ENCODE measurements at regions not wholly inside any gene's neighbourhood (a gene's known extent, or its start where the extent isn't known, plus 50 kb on each side); places are given as distances from the start of the nearest gene placed in this dataset.

DNA sequence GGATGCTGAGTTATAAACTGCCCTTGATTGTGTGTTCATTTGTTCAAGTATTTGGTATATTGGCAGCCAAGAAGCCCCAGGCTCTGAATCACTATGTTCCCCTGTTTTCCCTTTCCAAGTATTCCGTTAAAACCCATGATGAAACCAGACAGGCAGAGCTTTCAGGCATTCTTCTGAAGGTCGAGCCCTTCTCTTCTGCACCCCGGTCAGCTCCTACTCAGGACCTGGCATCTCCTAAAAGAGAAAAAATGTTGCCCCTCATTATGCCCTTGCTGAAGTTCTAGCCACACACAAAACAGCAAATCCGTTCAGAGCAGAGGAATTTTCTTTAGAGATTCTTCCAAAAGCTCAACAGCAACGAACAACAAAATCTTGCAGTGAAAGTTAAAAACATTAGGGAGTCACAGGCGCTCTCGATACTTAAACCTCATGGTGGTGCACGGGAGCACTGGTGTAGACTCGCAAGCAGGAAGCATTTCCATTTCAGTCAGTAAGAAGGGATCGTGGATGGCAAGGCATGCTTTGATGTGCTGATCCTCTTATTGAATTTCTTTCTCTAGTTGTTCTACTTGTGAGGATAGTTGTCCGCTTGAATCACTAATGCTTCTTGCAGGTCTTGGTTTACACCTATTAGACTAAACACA, 264.9 kb downstream of the SKIDA1 start:
- no peak for DNase-seq (ENCODE audit: low spot score)

DNA sequence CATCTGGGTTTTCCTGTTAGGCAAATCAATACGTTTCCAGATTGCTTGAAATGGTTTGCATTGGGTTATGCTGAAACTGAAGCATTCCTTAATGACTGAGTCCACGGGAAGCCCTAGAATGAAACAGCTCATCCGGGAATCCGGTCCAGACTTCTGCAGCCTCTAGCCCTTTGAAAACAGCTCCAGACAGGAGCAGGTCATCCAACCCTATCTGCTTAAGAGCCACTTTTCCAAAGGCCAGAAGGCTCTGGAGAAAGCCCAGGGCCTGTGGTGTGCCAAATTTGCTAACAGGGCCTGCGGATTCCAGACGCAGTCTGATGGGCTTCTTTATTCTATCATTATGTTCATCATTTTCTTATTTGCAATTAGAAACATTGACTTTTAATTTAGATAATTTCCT, 265.4 kb downstream of the SKIDA1 start:
- no peak for DNase-seq (ENCODE audit: low spot score)

DNA sequence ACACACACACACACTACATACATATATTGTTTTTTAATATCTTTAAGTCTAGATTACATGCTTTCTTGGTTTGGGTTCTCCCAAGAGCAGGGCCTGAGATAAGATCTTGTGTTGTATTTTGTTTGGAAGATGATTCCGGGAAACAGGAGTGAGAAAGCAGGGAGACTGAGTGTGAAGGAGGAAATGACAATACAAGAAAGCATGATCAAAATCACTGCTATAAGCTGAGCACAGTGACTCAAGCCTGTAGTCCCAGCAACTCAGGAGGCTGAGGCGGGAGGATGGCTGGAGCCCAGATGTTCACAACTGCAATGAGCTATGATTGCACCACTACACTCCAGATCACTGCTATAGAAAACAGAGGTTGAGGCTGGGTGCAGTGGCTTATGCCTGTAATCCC, 267.6 kb downstream of the SKIDA1 start:
- no peak for DNase-seq (ENCODE audit: low spot score)

DNA sequence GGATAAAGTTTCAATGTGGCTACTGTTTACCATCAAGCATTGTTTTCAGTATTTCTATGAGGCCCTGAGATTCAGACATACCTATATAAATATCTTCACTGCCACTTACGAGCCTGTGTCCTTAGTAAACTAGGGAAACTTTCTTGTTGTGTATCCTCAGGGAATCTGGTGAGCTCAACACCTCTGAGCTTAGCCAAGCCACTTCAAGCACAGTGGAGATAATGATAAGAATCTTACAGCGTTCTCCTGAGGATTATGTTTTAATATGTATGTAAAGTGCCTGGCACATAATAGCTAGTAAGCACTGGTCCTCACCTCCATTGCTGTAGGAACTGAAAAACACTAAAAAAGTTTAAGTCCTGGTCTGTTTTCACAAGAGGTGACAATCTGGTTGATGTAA, 268.3 kb downstream of the SKIDA1 start:
- DNase-seq (ENCODE audit: low spot score): no peak

DNA sequence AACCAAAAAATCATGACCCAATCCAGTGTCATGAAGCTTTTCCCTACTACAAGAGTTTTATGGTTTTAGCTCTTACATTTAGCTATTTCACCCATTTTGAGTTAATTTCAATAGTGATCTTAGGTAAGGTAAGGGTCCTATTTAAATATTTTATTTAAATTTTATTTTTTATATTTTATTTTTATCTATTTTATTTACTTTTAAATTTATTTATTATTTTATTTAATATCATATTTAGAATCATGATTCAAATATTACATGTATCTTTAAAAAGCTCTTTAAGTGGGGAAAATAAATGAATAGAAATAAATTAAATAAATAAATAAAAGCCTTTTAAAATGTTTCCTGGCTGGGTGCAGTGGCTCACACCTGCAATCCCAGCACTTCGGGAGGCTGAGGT, 276.0 kb downstream of the SKIDA1 start:
- no peak for DNase-seq (ENCODE audit: low spot score)

DNA sequence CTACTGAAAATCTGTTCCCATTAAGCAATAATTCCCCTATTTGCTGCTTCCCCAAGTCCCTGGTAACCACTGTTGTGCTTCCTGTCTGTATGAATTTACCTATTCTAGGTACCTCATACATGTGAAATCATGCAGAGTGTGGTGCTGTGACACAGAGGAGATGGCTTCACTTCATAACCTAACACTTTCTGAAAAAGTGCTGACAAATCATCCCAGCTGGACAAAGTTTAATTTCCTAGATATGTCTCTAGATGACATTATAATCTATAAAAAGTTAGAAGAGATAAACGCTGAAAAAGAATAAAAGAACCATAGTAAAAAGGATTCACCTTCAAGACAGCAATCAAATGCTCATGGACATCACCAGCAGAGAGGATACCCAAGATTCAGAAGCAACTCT, 277.9 kb downstream of the SKIDA1 start:
- DNase-seq (ENCODE audit: low spot score): no peak

DNA sequence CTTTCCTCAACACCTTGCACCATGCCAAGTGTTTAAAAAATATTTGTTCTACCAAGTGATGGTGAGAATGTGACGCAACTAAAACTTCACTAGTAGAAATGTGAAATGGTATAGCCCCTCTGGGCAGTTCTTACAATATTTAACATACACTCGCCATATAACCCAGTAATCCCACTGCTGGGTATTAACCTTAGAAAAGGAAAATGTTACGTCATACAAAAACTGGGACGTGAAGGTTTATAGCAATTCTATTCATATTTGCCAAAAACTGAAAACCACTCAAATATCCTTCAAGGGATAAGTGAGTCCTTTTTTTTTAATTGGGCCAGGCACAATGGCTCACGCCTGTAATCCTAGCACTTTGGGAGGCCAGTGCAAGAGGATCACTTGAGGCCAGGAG, 279.3 kb downstream of the SKIDA1 start:
- DNase-seq (ENCODE audit: low spot score): no peak

DNA sequence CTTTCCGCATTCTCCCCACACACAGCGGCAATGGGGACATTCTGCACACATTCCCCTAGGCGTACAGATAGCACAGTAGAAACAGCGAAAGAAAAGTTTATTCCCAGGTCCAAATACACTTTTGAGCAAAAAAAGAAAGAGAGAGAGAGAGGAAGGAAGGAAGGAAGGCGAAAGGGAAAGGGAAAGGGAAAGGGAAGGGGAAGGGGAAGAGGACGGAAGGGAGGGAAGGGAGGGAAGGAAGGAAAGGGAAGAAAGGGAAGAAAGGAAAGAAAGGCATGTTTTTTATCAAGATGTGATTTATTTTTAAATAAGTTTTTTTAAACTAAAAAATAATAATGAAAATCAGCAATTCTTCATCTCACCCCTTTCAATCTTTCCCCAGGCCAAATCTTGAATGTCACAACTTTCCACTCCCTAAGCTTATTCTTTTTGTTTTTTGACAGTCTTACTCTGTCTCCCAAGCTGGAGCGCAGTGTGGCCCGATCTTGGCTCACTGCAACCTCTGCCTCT, 281.7 kb downstream of the SKIDA1 start:
- no peak for DNase-seq (ENCODE audit: low spot score)

DNA sequence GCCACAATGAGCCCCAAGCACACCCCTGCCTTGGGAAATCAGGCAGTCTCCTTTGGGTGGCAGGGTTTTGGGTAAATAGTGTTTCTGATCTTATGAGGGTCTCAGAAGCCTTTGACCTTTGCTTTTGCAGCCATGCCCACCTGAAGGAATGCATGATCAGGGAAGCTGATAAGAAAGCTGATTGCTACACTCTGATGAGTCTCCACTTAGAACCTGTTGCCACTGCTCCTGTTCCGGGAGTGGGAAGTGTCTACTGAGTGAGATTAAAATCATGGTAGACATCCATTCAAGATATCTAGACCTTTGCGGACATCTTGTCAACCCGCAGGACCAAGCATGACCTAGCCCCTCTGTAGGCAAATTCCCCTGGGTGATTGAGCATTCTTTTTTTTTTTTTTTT, 282.6 kb downstream of the SKIDA1 start:
- no peak for DNase-seq (ENCODE audit: low spot score)

DNA sequence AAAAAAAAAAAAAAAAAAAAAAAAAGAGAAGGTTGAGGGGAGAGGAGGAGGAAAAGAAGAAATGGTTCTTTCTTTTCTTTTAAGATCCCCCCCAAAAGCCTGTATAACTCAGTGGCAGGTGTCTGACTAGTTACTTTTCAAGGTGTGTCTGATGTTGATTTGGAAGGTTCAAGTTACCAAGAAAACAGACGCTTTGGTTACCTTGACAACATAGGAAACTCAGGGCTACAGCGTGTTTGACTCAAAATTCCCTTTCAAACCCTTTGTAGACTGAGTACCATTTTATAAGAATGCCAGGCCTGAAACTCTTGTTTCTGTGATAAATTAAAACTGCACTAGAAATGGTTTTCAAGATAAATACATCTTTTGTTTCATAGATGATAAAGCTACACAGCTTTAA, 286.8 kb downstream of the SKIDA1 start:
- DNase-seq (ENCODE audit: low spot score): no peak

DNA sequence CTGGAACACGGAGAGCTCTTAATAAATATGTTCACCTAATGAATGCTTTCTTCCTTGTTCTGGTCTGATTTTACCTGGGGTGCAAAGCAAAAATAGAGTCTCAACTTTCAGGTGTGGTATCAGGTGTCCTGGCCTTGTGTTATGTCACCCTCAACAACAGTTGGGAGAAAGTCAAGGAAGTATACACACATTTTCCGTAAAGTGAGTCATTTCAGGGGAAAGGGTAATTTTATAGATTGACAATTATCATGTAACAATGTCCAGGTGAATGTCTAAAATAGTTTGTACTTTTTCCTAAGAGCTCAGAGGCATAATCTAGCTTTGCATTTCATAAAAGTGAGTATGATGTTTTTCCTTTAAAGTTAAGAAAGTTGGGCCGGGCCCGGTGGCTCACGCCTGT, 287.4 kb downstream of the SKIDA1 start:
- no peak for DNase-seq (ENCODE audit: low spot score)

DNA sequence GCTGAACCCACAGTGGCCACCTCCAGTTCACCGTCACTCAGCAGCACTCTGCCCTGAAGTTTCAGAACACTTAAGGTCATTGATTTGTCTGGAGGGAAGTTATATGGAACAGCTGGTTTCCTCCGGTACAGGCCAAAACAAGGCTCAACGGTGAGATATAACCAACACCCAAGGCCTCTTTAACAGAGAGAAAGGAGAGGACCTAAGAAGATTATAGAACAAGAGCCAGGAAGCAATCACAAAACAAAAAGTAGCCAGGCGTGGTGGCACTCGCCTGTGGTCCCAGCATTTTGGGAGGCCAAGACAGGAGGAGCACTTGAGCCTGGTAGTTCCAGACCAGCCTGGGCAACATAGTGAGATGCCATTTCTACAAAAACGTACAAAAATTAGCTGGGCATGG, 290.7 kb downstream of the SKIDA1 start:
- DNase-seq (ENCODE audit: low spot score): no peak

DNA sequence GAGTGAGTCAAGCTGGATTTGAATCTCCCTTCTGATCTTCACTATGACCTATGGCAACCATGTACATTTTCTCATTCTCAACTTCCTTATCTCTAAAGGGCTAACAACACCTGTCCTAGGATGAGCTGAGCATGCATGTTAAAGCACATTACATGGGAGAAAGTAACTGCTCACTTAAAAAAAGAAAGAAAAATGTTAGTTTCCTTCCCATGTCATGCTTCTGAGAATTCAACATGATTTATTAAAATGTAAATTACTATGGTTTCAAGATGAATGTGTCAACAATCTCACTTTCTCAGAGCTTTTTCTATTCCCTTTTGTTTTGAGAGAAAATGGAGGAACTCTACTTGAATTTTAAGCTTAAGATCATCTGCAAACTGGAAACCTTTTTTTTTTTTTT, 295.3 kb downstream of the SKIDA1 start:
- DNase-seq (ENCODE audit: low spot score): no peak

DNA sequence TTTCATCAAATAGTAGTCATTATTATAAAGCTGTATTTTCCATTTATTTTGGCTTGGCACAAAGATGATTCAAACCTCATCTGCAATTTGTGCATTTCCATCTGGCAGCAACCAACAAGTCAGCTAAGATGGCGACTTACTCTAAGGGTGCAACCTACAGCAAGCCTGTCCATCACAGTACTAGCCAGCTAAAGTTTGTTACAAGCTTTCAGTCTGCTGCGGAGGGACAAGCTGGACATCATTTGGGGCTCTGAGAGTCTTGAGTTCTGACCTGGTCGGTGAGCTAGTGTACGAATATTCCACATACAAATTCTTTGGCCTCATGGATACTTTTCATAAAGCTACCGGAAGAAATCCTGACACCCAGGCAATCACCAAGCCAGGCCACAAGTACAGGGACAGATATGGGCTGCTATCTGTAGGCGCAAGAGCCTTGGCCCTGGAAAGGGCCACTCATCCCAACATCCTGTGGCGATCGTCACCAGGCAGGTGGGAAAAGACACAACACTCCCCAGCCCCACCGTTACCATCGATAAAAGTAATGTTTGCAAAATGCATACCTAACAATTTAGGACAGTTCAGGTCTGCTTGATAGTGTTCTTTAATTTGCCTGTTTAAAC, 307.6 kb downstream of the SKIDA1 start:
- no peak for DNase-seq (ENCODE audit: low spot score)

DNA sequence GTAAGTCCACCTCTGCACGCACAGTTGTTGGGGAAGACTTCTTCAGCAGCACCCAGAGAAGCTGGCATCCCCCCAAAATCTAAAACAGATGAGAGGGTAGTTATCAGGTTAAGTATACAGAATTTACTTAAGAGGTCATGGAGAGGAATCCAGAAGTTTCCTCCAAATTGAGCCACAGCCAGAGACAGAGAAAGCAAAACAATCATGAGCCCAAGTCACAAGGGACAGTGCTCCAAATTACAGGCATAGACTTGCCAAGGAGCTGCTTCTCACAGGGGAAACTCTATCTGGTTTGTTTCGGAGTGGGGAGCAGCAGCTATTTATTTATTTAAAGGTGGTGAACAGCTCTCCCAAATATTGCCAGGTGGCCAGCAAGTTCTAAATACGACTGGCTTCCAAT, 308.4 kb downstream of the SKIDA1 start:
- no peak for DNase-seq (ENCODE audit: low spot score)

DNA sequence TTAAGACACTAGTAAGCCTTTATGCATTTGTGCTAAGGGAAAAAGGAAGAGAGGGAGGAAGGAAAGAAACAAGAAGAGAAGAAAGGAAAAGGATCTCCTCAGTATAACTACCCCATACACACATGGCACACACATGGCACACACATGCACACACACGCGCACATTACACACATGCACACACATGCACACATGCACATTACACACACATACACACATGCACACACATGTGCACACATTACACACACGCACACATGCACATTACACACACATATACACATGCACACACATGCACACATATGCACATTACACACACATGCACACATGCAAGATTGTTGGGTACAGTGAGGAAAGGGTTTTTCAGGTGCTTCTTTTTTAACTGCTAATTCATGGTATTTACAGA, 311.2 kb downstream of the SKIDA1 start:
- no peak for DNase-seq (ENCODE audit: low spot score)

DNA sequence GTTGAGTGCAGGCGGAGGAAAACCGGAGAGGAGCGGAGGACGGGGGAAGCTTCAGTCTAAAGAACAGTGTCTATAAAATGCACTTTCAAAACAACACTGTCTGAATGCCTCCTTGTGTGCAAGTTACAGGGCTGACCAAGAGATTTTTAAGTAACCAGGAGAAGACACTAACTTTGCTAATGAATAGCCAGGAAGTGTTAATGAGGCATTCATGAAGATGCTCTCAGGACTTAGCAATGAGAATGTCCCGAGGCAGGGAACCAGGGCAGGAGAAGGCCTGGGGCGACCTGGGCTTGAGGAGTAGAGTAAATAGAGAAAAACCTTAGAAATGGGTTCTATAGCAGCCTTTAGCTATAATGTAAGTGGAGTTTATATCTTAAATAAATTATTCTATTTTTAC, 312.1 kb downstream of the SKIDA1 start:
- DNase-seq (ENCODE audit: low spot score): no peak

DNA sequence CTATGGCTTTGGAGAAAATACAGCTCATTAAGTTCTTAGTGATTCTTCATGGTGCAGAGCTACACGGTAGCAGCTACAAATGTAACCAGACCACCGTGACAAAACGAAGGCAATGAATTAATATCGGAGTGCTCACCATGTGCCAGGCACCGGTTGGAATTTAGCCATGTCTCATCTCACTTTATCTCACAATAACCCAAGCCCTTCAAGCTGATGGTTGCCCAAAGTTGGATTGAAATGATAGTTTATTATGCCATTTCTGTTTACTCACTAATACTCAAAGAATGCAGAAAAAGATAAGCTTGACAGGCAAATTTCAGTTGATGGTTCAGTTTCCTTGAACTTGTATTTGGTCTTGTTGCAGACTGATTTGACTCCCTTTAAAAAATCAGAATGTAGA, 312.6 kb downstream of the SKIDA1 start:
- DNase-seq (ENCODE audit: low spot score): no peak

DNA sequence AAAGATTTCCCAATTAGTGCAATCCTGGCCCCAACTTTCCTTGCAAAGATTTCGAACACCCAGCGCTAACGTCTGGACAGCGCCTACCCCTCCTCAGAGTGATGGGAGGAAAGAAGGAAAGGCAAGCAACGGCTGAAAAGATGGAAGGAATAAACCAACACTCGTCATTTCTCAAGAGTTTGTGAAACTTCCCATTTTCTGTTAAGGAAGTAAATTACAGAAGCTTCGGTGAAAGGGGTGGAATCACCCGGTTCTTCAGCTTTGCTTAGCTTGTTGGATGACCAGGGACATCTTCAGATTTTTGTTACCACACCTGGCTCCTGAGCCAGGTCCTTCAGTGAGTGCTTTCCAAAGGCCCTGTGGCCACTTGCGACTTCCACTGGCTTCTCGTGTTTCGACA, 313.1 kb downstream of the SKIDA1 start:
- no peak for DNase-seq (ENCODE audit: low spot score)

DNA sequence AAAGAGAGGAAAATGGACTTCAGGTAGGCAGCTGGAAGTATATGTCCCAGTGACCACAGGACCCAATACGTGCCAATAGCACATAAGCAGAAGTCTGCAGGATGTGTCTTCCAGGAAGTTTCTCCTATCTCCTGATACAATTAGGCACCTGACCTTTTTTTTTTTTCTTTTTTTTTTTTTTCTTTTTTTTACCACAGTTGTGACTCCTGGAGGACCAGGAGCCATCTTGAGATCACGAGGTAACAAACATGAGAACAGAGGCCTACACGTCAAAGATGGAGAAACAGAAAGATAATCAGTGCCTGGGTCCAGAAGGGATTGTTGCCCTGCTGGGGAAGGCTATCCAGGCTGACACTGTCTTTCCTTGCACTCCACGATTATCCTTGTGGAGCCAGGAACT, 312.4 kb upstream of the NEBL start:
- DNase-seq (ENCODE audit: low spot score): no peak

DNA sequence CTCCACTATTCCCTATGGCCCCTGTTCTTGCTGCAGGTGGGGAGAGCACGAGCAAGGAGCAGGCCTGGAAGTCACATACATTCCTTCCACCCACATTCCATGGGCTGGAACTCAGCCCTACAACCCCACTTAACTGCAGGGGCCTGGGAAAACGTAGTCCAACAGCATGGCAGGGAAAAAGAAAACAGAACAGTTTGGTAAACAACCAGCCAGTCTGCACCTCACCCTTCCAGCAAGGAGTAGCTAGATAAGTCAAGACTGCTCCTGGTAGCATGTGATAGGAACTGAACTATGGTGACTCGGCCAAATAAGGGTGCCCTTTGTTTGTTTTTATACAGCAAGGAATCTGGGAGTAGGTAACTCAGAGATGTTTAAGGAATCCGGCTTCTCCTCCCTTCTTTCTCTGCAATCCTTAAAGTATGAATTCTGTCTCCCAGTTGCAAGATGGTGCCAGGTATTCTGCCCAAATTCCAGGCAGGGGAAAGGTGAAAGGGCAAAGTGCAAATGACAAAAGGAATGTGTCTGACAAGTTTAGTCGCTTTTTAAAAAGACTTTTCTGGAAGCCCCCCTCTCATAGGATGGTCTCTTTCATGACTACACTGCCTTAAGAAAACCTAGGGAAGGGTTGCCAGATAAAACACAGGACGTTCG, 311.7 kb upstream of the NEBL start:
- DNase-seq (ENCODE audit: low spot score): no peak

DNA sequence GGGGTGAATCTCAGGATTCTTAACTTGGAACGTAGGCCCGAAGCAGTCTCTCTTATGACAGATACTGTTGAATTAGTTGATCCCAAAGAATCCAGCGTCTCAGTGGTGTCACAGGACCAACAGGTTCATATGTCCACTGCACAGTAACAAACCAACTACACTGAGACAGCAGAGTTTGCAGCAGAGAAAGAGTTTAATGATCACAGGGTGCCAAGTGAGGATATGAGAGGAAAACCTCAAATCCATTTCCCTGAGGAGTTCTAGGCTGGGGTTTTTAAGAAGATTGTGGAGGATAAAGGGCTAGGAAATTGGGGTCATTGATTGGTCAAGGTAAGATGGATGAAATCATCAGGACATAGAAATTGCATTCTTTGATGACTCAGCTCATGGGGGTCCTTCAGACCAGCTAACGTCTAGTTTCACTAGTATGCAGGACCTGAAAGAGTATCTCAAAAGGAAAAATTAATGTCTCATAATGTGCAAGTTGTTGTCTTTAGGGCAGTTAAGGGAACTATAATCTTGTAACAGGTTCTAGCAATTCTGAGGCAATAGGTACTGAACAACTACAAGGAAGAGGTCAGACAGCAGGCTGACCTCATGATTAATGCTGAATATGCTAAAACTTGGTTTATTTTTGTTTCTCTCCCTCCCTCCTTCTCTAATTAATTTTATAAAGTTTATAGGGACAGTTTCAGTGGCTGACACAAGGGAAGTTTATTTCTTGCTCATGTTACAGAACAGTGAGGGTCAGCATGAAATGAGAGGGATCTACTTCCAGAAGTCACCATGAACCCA, 310.9 kb upstream of the NEBL start:
- DNase-seq (ENCODE audit: low spot score): no peak

DNA sequence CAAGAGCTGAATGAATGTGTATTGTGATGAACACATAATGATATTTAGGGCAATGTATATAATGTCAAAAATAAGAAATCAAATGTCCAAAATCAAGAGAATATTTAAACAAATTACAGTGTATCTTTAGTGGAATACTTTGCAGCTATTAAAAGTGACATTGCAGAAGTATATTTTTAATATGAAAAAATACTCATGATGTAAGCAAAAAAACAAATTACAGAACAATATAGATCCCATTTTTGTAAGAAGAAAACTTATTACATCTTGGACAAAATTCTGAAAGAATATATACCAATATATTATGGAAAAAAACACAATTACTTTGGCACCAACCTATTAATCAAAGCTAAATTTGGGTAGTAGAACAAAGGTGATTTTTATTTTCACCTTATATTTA, 308.2 kb upstream of the NEBL start:
- DNase-seq (ENCODE audit: low spot score): no peak
